ENCODE measurements at regions not wholly inside any gene's neighbourhood (a gene's known extent, or its start where the extent isn't known, plus 50 kb on each side); places are given as distances from the start of the nearest gene placed in this dataset.
A peak's percentile ranks its signal among the peaks of the same experiment; 100 is the strongest.

DNA sequence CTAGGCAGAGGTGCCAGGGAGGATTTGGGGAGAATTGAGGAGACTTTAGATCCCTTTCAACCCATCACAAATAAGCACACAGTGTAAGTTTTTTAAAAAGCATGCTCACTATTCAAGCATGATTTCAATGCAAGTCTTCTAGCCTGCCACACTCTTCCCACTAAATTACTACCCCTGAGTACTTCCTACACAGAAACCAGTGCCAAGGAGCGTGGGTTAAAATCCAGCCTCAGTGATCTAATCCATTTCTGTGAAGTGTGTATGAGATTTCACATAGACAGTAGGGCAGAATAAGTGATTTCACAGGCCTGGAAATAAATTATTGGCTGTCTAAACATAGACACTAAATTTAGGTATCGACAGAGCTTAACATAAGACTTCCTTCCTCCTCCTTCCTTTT lies 142.9 kb upstream of the ATP1B1 start:
- no peak for DNase-seq (ENCODE audit: low spot score)

- DNase-seq (ENCODE audit: low spot score): no peak
Measured at GRCh38 chr1:168964478-168964877, 142.0 kb upstream of the ATP1B1 start.

DNA sequence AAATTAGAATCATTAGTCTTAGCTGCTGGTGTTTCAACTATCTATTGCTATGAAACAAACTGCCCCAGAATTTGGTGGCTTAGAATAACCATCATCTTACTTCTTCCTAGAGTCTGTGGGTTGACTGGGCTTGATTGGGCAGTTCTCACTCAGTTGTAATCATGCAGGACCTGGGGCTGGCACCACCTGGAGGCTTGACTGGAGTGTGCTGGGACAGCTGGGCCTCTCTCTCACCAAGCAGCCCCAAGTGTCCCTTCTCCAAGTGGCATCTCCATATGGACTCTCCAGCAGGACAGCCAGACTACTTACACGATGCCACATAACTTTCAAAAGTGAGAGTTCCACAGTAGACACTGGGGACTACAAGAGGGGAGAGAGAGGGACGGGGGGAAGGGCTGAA lies 140.3 kb upstream of the ATP1B1 start:
- DNase-seq (ENCODE audit: low spot score): no peak

- no peak for DNase-seq (ENCODE audit: low spot score)
Measured at GRCh38 chr1:168966636-168967035, 139.9 kb upstream of the ATP1B1 start.

DNA sequence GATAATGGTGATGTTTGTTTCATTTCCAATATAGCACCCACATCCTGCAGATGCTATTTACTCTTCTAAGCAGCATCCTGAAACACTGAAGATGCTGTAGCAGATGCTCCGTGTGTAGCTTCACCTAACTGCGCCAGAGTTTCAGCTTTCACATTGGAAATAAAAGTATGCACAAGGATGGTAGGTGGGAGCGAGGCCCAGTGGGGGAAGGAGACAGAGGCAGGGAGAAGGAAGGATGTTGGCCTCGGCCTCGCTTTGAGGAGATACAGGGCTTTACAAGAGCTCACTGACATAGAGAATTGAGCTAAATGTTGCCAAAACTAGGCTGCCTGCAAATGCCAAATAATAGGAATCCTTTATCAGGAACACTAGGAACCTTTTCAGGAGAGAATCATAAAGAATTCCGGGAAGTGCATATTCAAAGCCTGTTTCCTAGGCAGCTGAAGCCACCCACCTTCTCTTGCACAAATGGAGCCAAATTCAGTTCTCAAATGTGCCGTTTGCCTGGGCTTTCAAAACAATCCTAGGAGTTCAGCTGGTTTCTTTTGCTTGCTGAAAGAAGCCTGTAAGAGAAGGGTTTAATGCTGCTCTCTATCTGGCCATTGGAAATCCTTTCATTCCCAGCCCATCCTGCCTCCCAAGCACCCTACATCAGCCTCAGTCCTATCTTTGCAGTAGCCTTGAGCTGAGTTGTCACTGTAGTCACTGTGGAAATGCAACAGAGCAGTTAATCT lies 135.4 kb upstream of the ATP1B1 start:
- DNase-seq (ENCODE audit: low spot score): no peak

DNA sequence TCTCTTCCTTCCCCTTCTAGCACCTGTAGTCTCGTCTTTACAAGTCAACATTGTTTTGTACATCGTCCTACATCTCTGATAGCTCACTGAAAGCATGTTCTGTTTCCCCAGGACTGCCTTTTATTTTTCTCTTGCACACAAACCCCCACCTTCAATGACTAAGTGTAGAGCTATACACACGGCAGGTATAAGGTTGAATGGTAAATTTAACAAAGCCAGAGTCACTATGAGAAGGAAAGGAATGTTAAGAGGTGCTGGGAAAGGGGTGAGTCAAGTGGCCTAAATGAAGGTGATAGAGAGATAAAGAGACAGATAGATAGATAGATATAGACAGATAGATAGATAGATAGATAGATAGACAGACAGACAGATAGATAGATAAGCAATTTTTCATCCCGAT lies 134.3 kb upstream of the ATP1B1 start:
- DNase-seq (ENCODE audit: low spot score): no peak

DNA sequence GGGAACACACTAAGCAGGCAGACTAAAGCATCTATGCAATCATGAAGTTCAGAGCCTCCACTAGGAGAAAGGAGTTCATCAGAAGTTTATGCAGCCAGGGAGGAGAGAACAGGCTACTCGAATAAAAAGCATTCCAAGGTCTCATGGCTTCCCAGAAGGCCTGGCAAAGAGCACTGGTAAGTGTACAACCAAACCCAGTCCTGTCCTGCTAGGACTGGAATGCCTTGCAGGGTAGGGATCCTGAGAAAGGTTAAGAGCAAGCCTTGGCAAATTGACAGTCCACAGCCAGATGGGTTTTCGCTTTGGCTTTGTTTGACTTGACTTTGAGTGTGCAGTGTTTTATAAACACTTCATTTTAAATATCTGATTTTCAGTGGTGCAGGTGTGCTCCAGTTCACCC lies 133.6 kb upstream of the ATP1B1 start:
- DNase-seq (ENCODE audit: low spot score): no peak

GRCh38 chr1:168974117-168974516 lies 132.4 kb upstream of the ATP1B1 start:
- DNase-seq (ENCODE audit: low spot score): no peak

- no peak for DNase-seq (ENCODE audit: low spot score)
Measured at GRCh38 chr1:168974611-168975010, 131.9 kb upstream of the ATP1B1 start.

GRCh38 chr1:168976267-168976666 lies 130.2 kb upstream of the ATP1B1 start:
- no peak for DNase-seq (ENCODE audit: low spot score)

GRCh38 chr1:168977618-168978017 lies 128.9 kb upstream of the ATP1B1 start:
- peak; percentile 12 for DNase-seq (ENCODE audit: low spot score)

GRCh38 chr1:168979276-168979675 lies 127.2 kb upstream of the ATP1B1 start:
- DNase-seq (ENCODE audit: low spot score): no peak

GRCh38 chr1:168980180-168980579 lies 126.3 kb upstream of the ATP1B1 start:
- no peak for DNase-seq (ENCODE audit: low spot score)

DNA sequence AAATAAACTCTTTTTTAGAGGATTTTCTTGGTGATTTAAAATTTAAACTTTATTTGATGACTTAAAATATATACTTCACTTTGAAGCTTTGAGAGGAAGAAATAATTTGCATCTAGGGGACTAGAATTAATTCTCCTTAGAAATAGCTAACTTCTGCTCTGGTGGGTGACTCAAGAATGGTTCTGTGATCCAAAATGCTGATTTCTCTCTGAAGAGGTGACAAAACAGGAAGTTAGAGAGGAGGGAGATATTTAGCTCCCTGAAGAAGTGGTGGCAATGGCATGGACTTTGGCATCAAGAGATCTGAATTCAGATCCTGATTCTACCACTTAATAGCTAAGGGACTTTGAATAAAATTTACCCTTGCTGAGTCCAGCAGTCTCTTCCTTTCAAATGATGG lies 125.8 kb upstream of the ATP1B1 start:
- DNase-seq (ENCODE audit: low spot score): no peak

DNA sequence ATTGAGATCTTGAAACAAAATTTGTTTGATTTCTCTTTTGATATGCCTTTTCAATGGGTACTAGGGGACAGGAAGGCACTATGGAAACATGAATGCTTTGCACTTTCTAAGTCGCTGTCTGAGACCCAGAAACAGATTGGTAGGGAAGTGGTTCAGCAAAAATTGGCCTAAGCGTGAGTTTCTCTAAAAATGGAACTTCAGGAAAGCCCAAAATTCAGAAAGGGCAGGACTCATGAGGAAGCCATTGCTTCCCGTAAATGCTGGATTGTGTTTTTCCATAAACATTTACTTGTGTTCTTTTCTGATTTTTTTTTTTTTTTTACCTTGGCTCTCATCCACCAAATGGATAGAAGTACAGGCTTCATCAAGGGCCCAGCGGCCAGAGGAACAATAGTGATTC lies 123.7 kb upstream of the ATP1B1 start:
- no peak for DNase-seq (ENCODE audit: low spot score)

DNA sequence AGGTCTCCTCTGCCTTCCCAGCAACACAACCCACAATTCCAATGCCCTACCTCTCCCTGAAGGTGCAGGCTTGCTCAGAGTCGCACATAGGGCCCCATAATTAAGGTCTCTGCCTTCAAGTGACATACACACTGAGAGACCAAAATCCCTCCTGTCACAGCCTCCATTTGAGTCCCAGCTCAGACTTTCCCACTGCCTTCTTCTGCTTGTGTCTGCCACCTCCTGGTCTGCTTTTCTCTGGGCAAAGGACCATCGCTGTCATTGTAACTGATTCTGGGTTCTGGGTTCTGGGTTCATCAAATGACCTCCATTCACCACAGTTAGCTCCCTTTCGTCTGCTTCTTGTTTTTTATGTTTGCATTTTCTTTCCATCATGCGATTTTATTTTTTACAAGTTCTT lies 119.2 kb upstream of the ATP1B1 start:
- DNase-seq (ENCODE audit: low spot score): no peak

- no peak for DNase-seq (ENCODE audit: low spot score)
Measured at GRCh38 chr1:168987923-168988322, 118.6 kb upstream of the ATP1B1 start.

DNA sequence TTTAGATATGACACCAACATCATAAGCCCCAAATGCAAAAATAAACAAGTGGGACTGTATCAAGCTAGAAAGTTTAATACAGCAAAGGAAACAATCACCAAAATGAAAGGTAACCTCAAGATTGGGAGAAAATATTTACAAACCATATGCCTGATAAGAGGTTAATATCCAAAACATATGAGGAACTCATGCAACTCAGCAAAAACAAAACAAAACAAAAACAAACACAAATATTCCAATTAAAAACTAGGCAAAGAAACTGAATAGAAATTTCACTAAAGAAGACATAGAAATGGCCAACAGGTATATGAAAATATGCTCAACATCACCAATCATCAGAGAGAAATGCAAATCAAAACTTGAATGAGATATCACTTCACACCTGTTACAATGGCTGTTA lies 116.5 kb upstream of the ATP1B1 start:
- DNase-seq (ENCODE audit: low spot score): no peak

GRCh38 chr1:168991667-168992475 lies 114.6 kb upstream of the ATP1B1 start:
- no peak for DNase-seq (ENCODE audit: low spot score)

GRCh38 chr1:169001353-169001752 lies 105.1 kb upstream of the ATP1B1 start:
- no peak for DNase-seq (ENCODE audit: low spot score)

- DNase-seq (ENCODE audit: low spot score): no peak
Measured at GRCh38 chr1:169003864-169004516, 102.5 kb upstream of the ATP1B1 start.

- no peak for DNase-seq (ENCODE audit: low spot score)
Measured at GRCh38 chr1:169005776-169006175, 100.7 kb upstream of the ATP1B1 start.

DNA sequence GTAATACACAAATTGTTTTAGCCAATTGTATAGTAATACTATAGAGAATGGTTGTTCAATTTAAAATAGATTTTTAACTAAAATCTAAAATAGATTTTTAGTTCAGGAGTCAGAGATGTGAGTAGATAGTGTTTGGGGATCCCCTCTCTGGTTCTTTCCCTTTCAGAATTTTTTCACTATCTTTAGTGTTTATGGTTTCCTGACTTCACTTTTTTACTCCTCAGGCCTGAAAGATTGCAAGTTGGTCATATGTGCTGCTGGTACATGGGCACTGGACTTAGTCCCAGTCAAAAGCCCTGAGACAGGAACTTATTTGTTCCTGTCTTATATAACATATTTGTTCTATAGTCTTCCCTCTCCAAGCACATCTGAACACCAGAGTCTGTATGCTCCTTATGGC lies 96.8 kb upstream of the ATP1B1 start:
- no peak for DNase-seq (ENCODE audit: low spot score)

Data from SK-N-DZ (cell line).